ENCODE measurements at regions not wholly inside any gene's neighbourhood (a gene's known extent, or its start where the extent isn't known, plus 50 kb on each side); places are given as distances from the start of the nearest gene placed in this dataset.

DNA sequence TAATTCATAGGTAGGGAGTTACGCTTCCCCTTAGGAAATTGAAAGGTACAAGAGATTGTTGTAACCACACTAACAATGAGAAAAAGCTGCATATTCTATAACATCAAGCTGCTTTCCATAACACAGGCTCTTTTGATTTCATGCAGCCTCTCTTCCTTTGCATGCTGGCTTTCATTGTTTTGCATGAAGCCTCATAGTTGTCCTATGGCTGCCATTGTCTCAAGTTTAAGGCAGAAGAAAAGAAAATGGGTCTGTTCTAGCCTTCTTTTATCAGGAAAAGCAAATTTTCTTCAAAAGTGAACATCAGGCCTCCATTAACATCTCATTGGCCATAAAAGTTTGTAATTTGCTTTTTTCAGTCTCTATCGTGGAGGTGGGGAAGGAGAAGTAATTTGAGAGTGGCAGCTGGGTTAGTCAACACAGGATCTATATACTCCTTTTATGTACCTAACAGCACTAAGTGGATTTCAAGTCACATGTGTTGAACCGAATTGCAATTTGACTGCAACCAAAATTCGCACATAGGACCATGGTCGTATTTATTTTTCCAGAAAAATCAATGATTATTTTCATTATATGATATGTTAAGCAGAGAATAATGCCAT, 248.5 kb upstream of the RND3 start (continued):
- TF ChIP-seq, protein P1, sequence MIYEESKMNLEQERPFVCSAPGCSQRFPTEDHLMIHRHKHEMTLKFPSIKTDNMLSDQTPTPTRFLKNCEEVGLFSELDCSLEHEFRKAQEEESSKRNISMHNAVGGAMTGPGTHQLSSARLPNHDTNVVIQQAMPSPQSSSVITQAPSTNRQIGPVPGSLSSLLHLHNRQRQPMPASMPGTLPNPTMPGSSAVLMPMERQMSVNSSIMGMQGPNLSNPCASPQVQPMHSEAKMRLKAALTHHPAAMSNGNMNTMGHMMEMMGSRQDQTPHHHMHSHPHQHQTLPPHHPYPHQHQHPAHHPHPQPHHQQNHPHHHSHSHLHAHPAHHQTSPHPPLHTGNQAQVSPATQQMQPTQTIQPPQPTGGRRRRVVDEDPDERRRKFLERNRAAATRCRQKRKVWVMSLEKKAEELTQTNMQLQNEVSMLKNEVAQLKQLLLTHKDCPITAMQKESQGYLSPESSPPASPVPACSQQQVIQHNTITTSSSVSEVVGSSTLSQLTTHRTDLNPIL (CRISPR knock-in tag; IDR thresholded peaks at IDR 0.05; ENCODE audit: low read depth), result no peak
- TF ChIP-seq TCF4 (CRISPR knock-in tag; IDR thresholded peaks at IDR 0.05; ENCODE audit: borderline replicate concordance) (no peak), OSR1 (CRISPR knock-in tag; IDR thresholded peaks at IDR 0.05) (no peak), SNAI2 (CRISPR knock-in tag; IDR thresholded peaks at IDR 0.05) (no peak)

DNA sequence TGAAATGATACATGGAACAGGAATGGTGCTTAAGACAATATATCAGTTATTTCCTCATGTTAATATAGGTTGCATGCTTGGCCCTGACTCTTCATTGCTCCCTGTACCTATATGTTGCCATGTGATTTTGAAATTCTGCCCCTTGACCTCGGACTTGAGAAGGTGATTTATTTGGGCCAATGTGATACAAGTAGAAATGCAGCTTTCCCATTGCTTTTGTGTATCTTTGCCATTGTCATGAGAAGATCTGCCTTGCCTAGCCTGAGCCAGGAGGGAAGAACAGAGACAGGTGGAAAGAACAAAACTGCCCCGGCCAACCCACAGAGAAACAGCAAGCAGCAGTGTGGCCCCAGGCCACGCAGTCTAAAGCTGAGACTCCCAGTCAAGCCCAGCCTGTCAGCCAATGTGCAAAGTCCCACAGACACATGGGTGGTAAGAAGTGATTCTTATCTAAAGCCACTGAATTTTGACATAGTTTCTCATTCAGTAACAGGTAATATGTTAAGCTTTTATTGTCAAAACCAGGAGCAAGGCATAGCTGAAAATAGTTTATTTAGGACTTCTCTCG, 245.7 kb upstream of the RND3 start:
- no peak for ATAC-seq
- TF ChIP-seq ISL1 (CRISPR knock-in tag; IDR thresholded peaks at IDR 0.05) (no peak), OSR1 (CRISPR knock-in tag; IDR thresholded peaks at IDR 0.05) (no peak), SNAI2 (CRISPR knock-in tag; IDR thresholded peaks at IDR 0.05) (no peak), GLIS3 (CRISPR knock-in tag; IDR thresholded peaks at IDR 0.05) (no peak), TOX (CRISPR knock-in tag; IDR thresholded peaks at IDR 0.05; ENCODE audit: borderline replicate concordance) (no peak)
- TF ChIP-seq, protein P1 (CRISPR knock-in tag; IDR thresholded peaks at IDR 0.05; ENCODE audit: low read depth), result no peak

DNA sequence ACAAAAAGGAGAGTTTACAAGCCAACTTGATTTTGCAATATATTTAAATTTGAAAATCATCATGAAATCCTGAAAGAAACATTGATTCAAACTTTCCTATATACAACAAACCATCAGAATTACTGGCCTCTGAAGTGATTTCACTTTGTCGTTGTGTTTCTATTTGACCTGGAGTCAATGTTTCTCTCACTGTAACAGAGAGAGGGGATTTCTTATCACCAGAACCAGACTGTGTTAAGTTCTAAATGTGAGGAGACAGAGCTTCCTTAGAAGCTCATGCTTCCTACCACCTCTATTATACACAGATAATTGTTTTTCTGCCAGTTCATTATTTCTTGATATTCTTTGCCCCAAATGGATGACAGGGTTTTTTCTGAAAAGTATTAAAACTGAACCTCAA, 245.0 kb upstream of the RND3 start:
- no peak for ATAC-seq
- TF ChIP-seq, protein P1 (CRISPR knock-in tag; IDR thresholded peaks at IDR 0.05; ENCODE audit: low read depth), result no peak
- no peak for TF ChIP-seq ZFP30 (CRISPR knock-in tag; IDR thresholded peaks at IDR 0.05)
- TF ChIP-seq BACH2 (CRISPR knock-in tag; IDR thresholded peaks at IDR 0.05; ENCODE audit: borderline replicate concordance), result no peak

DNA sequence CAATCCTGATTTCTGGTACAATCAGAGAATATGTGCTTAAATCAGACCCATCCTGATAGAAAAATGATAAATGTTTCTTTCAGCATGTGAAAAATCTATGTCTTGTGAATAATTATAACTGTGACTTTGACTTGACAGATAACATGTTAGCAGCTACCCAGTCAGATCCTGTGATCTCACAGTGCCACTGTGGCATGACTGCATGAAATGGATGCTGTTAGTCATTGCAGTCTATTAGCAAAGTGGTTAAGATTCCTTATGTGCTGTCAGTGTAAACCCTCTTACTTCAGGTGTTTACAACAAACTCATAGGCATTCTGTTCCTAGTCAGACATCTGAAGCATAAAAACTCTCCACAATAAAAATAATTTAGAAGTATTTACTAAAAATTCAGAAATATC, 244.6 kb upstream of the RND3 start:
- ATAC-seq, result peak; percentile 70
- TF ChIP-seq ZNF565 (CRISPR knock-in tag; conservative IDR thresholded peaks at IDR 0.05; ENCODE audit: low read depth) (no peak), GLIS3 (CRISPR knock-in tag; IDR thresholded peaks at IDR 0.05) (no peak), ISL1 (CRISPR knock-in tag; IDR thresholded peaks at IDR 0.05) (no peak), TCF4 (CRISPR knock-in tag; IDR thresholded peaks at IDR 0.05; ENCODE audit: borderline replicate concordance) (no peak), ZC3H10 (CRISPR knock-in tag; IDR thresholded peaks at IDR 0.05) (no peak), CSDC2 (CRISPR knock-in tag; IDR thresholded peaks at IDR 0.05) (no peak), BACH2 (CRISPR knock-in tag; IDR thresholded peaks at IDR 0.05; ENCODE audit: borderline replicate concordance) (no peak), TOX (CRISPR knock-in tag; IDR thresholded peaks at IDR 0.05; ENCODE audit: borderline replicate concordance) (no peak), ZNF70 (CRISPR knock-in tag; IDR thresholded peaks at IDR 0.05) (no peak), ARNTL (CRISPR knock-in tag; IDR thresholded peaks at IDR 0.05; ENCODE audit: borderline replicate concordance, low read depth) (no peak)
- TF ChIP-seq, protein P2, sequence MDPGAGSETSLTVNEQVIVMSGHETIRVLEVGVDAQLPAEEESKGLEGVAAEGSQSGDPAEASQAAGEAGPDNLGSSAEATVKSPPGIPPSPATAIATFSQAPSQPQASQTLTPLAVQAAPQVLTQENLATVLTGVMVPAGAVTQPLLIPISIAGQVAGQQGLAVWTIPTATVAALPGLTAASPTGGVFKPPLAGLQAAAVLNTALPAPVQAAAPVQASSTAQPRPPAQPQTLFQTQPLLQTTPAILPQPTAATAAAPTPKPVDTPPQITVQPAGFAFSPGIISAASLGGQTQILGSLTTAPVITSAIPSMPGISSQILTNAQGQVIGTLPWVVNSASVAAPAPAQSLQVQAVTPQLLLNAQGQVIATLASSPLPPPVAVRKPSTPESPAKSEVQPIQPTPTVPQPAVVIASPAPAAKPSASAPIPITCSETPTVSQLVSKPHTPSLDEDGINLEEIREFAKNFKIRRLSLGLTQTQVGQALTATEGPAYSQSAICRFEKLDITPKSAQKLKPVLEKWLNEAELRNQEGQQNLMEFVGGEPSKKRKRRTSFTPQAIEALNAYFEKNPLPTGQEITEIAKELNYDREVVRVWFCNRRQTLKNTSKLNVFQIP (CRISPR knock-in tag; IDR thresholded peaks at IDR 0.05; ENCODE audit: borderline replicate concordance, low read depth), result no peak
- TF ChIP-seq, protein P3, sequence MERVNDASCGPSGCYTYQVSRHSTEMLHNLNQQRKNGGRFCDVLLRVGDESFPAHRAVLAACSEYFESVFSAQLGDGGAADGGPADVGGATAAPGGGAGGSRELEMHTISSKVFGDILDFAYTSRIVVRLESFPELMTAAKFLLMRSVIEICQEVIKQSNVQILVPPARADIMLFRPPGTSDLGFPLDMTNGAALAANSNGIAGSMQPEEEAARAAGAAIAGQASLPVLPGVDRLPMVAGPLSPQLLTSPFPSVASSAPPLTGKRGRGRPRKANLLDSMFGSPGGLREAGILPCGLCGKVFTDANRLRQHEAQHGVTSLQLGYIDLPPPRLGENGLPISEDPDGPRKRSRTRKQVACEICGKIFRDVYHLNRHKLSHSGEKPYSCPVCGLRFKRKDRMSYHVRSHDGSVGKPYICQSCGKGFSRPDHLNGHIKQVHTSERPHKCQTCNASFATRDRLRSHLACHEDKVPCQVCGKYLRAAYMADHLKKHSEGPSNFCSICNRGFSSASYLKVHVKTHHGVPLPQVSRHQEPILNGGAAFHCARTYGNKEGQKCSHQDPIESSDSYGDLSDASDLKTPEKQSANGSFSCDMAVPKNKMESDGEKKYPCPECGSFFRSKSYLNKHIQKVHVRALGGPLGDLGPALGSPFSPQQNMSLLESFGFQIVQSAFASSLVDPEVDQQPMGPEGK (CRISPR knock-in tag; IDR thresholded peaks at IDR 0.05; ENCODE audit: borderline replicate concordance), result no peak
- TF ChIP-seq, protein P4, sequence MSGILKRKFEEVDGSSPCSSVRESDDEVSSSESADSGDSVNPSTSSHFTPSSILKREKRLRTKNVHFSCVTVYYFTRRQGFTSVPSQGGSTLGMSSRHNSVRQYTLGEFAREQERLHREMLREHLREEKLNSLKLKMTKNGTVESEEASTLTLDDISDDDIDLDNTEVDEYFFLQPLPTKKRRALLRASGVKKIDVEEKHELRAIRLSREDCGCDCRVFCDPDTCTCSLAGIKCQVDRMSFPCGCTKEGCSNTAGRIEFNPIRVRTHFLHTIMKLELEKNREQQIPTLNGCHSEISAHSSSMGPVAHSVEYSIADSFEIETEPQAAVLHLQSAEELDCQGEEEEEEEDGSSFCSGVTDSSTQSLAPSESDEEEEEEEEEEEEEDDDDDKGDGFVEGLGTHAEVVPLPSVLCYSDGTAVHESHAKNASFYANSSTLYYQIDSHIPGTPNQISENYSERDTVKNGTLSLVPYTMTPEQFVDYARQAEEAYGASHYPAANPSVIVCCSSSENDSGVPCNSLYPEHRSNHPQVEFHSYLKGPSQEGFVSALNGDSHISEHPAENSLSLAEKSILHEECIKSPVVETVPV (CRISPR knock-in tag; IDR thresholded peaks at IDR 0.05), result no peak
